DND-41 (cell line): ENCODE measurements at regions not wholly inside any gene's neighbourhood (a gene's known extent, or its start where the extent isn't known, plus 50 kb on each side); places are given as distances from the start of the nearest gene placed in this dataset.

Experiments used
- EZH2 ChIP-seq: IDR thresholded peaks from 3 replicates; pipeline ENCODE4 v1.6.1; 2012; ENCODE audit warnings: borderline replicate concordance, low read depth, mild to moderate bottlenecking, moderate library complexity, low read length, inconsistent platforms; ENCODE audit not compliant: severe bottlenecking
- TF ChIP-seq, protein P1 (sequence below): IDR thresholded peaks from 2 replicates; pipeline ENCODE4 v1.5.1; 2012; ENCODE audit warnings: borderline replicate concordance, low read length, moderate library complexity, mild to moderate bottlenecking; ENCODE audit not compliant: poor library complexity, severe bottlenecking; ENCODE audit errors: extremely low read depth

DNA sequence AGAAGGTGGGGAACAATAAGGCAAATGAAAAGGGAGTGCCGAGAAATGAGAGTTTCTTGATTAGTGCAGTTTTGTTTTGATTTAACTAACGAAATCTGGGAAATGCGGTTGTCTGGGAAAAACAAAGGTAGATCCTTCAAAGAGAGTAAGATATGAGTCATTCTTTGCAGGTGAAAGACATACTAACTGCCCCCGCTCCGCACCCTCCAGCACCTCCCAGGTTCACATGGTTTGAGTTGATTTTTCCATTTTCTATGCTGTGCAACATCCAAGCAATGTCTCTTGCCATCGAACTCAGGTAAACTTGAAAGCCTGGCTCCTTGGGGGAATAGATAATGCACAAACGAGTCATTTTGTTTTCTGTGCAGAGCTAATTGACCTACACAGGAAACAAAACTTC lies 84.1 kb upstream of the KLF12 start:
- TF ChIP-seq, protein P1, sequence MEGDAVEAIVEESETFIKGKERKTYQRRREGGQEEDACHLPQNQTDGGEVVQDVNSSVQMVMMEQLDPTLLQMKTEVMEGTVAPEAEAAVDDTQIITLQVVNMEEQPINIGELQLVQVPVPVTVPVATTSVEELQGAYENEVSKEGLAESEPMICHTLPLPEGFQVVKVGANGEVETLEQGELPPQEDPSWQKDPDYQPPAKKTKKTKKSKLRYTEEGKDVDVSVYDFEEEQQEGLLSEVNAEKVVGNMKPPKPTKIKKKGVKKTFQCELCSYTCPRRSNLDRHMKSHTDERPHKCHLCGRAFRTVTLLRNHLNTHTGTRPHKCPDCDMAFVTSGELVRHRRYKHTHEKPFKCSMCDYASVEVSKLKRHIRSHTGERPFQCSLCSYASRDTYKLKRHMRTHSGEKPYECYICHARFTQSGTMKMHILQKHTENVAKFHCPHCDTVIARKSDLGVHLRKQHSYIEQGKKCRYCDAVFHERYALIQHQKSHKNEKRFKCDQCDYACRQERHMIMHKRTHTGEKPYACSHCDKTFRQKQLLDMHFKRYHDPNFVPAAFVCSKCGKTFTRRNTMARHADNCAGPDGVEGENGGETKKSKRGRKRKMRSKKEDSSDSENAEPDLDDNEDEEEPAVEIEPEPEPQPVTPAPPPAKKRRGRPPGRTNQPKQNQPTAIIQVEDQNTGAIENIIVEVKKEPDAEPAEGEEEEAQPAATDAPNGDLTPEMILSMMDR, result no peak
- no peak for TF ChIP-seq EZH2
